OCI-LY3 (cell line): ENCODE measurements at regions not wholly inside any gene's neighbourhood (a gene's known extent, or its start where the extent isn't known, plus 50 kb on each side); places are given as distances from the start of the nearest gene placed in this dataset.

Experiments
- H2AFZ ChIP-seq: fragments of 200-600, 300-600 bp; shearing (Covaris generic); 2 replicates; pipeline ENCODE4 v1.6.0; 2014; ENCODE audit warnings: antibody characterized with exemption, low read depth, low read length
- H3K27ac ChIP-seq: fragments of 200-600, 300-600 bp; sonication (generic); 2 replicates; pipeline ENCODE4 v1.5.1; 2014; ENCODE audit warnings: mild to moderate bottlenecking, low read length, moderate library complexity, mixed read lengths
- H3K27me3 ChIP-seq: fragments of 200-600, 300-600 bp; sonication (generic); 2 replicates; pipeline ENCODE4 v1.6.1; 2014; ENCODE audit warnings: low read depth, low read length, mixed read lengths
- H3K36me3 ChIP-seq: fragments of 200-600, 300-600 bp; sonication (generic); replicated peaks from 2 replicates; pipeline ENCODE3; 2014; ENCODE audit warnings: low read depth, low read length, mixed read lengths
- H3K4me1 ChIP-seq: fragments of 300-600, 200-600 bp; sonication (generic); 2 replicates; pipeline ENCODE4 v1.6.1; 2014; ENCODE audit warnings: low read length, mixed read lengths
- H3K4me2 ChIP-seq: fragments of 200-600, 300-600 bp; sonication (generic); 2 replicates; pipeline ENCODE4 v1.6.1; 2014; ENCODE audit warnings: low read length, mixed read lengths
- H3K4me3 ChIP-seq: fragments of 300-600, 200-600 bp; sonication (generic); 2 replicates; pipeline ENCODE4 v1.5.1; 2014; ENCODE audit warnings: antibody characterized with exemption, mild to moderate bottlenecking, low read length, moderate library complexity
- H3K79me2 ChIP-seq: fragments of 300-600, 200-600 bp; shearing (Covaris generic); 2 replicates; pipeline ENCODE4 v1.6.1; 2014; ENCODE audit warnings: mild to moderate bottlenecking, low read length, mixed read lengths
- H3K9ac ChIP-seq: fragments of 300-600, 200-600 bp; shearing (Covaris generic); 2 replicates; pipeline ENCODE4 v1.6.0; 2014; ENCODE audit warnings: mild to moderate bottlenecking, low read length, moderate library complexity
- H3K9me3 ChIP-seq: fragments of 200-600, 300-600 bp; shearing (Covaris generic); 2 replicates; pipeline ENCODE4 v1.6.1; 2014; ENCODE audit warnings: low read length, mixed read lengths; ENCODE audit not compliant: insufficient read depth
- H4K20me1 ChIP-seq: fragments of 200-600, 300-600 bp; sonication (generic); 2 replicates; pipeline ENCODE4 v1.6.1; 2016; ENCODE audit warnings: low read length, mixed read lengths; ENCODE audit not compliant: insufficient read depth
- CTCF ChIP-seq: fragments of 200-600, 300-600 bp; sonication (generic); IDR thresholded peaks from 2 replicates; pipeline ENCODE4 v1.5.1; 2014; ENCODE audit warnings: antibody characterized with exemption, low read length, low read depth
- EZH2phosphoT487 ChIP-seq: fragments of 200-600 bp; shearing (Covaris generic); IDR thresholded peaks from 2 replicates; pipeline ENCODE4 v1.6.1; 2018; ENCODE audit warnings: antibody characterized with exemption, mixed run types, low read depth

DNA sequence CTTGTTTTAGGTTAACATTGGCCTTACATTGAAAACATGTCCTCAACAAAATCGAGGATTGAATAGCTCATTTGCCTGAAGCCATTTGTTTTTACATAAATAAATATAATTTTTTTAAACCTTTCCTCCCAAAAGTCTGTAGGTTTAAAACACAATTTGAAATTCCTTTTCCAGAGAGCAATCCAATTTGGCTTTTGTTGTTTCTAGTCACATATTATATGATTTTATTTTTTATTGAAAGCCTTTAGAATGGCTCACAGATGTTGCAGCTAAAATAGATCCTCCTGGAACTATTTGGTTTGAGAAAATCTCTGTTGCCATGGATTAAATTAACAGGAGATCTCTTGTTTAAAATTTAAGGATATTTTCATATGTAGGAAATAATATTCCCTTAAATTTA, 512.6 kb downstream of the KLF5 start:
- Histone ChIP-seq H3K27me3 (no peaks in the 10 kb centered on the region), H4K20me1 (no peaks in the 10 kb centered on the region), H3K9me3 (no peaks in the 10 kb centered on the region), H3K4me1 (no peaks in the 10 kb centered on the region), H2AFZ (no peak overlapping the region), H3K27ac (no peak overlapping the region), H3K4me2 (no peak overlapping the region), H3K36me3 (no peaks in the 10 kb centered on the region), H3K9ac (no peak overlapping the region), H3K4me3 (no peak overlapping the region), H3K79me2 (no peaks in the 10 kb centered on the region)
- TF ChIP-seq CTCF (no peak), EZH2phosphoT487 (no peak)

GRCh38 chr13:73556902-73557301, 498.1 kb downstream of the KLF5 start:
- no peak overlapping the region for H3K4me2 ChIP-seq
- no peaks in the 10 kb centered on the region for H3K36me3 ChIP-seq
- H3K79me2 ChIP-seq, result no peaks in the 10 kb centered on the region
- no peaks in the 10 kb centered on the region for H4K20me1 ChIP-seq
- H3K27ac ChIP-seq, result no peak overlapping the region
- H3K27me3 ChIP-seq, result peaks cover 3% of the 10 kb centered on the region; the same call in 1 of the 2 replicates
- no peaks in the 10 kb centered on the region for H3K9me3 ChIP-seq
- no peaks in the 10 kb centered on the region for H3K4me1 ChIP-seq
- H2AFZ ChIP-seq, result no peak overlapping the region
- H3K9ac ChIP-seq, result no peak overlapping the region
- no peak overlapping the region for H3K4me3 ChIP-seq
- no peak for TF ChIP-seq CTCF
- TF ChIP-seq EZH2phosphoT487, result no peak

GRCh38 chr13:73556128-73556527, 497.3 kb downstream of the KLF5 start:
- no peak for TF ChIP-seq CTCF
- TF ChIP-seq EZH2phosphoT487, result no peak
- Histone ChIP-seq H3K79me2 (no peaks in the 10 kb centered on the region), H3K4me3 (no peak overlapping the region), H3K9me3 (no peaks in the 10 kb centered on the region), H2AFZ (no peak overlapping the region), H3K4me1 (no peaks in the 10 kb centered on the region), H3K4me2 (no peak overlapping the region), H3K9ac (no peak overlapping the region), H4K20me1 (no peaks in the 10 kb centered on the region), H3K27me3 (peaks cover 3% of the 10 kb centered on the region; the same call in 1 of the 2 replicates), H3K27ac (no peak overlapping the region), H3K36me3 (no peaks in the 10 kb centered on the region)

GRCh38 chr13:73551736-73552135, 492.9 kb downstream of the KLF5 start:
- no peak overlapping the region for H3K4me3 ChIP-seq

More at GRCh38 chr13:73551736-73552135, 492.9 kb downstream of the KLF5 start:
- no peaks in the 10 kb centered on the region for H3K4me1 ChIP-seq
- no peaks in the 10 kb centered on the region for H3K9me3 ChIP-seq
- H3K36me3 ChIP-seq, result no peaks in the 10 kb centered on the region
- H3K9ac ChIP-seq, result no peak overlapping the region
- no peaks in the 10 kb centered on the region for H3K79me2 ChIP-seq
- TF ChIP-seq CTCF (no peak), EZH2phosphoT487 (no peak)
- H3K4me2 ChIP-seq, result no peak overlapping the region
- H3K27ac ChIP-seq, result no peak overlapping the region
- H2AFZ ChIP-seq, result no peak overlapping the region
- no peaks in the 10 kb centered on the region for H3K27me3 ChIP-seq
- no peaks in the 10 kb centered on the region for H4K20me1 ChIP-seq
